Hematopoietic multipotent progenitor cell treated with erythropoietin and hydrocortisone succinate and interleukin-3 and kit ligand, for 6 days (in vitro differentiated cells): ENCODE measurements at regions not wholly inside any gene's neighbourhood (a gene's known extent, or its start where the extent isn't known, plus 50 kb on each side); places are given as distances from the start of the nearest gene placed in this dataset.

Experiments
- DNase-seq: peaks from one replicate; pipeline ENCODE4 v3.0.0-alpha.2; 2015

GRCh38 chr4:141783770-141784169, 147.4 kb downstream of the IL15 start:
- DNase-seq: no peak

- no peak for DNase-seq
These were observed 150.6 kb downstream of the IL15 start for GRCh38 chr4:141786946-141787345.

GRCh38 chr4:141788169-141788915, 152.0 kb downstream of the IL15 start:
- DNase-seq: no peak

GRCh38 chr4:141789716-141790115, 153.3 kb downstream of the IL15 start:
- DNase-seq: no peak

GRCh38 chr4:141792164-141792563, 155.8 kb downstream of the IL15 start:
- DNase-seq: no peak

- no peak for DNase-seq
These were observed 161.6 kb downstream of the IL15 start for GRCh38 chr4:141797966-141798365.

- no peak for DNase-seq
These were observed 165.2 kb downstream of the IL15 start for GRCh38 chr4:141801558-141801957.

- DNase-seq: no peak
These were observed 165.9 kb downstream of the IL15 start for GRCh38 chr4:141802333-141802732.

GRCh38 chr4:141804836-141805235, 168.5 kb downstream of the IL15 start:
- DNase-seq: no peak

- DNase-seq: no peak
These were observed 170.9 kb downstream of the IL15 start for GRCh38 chr4:141807103-141807891.

GRCh38 chr4:141810038-141810711, 173.8 kb downstream of the IL15 start:
- DNase-seq: no peak

- DNase-seq: no peak
These were observed 174.5 kb downstream of the IL15 start for GRCh38 chr4:141810712-141811375.

GRCh38 chr4:141812158-141812557, 175.8 kb downstream of the IL15 start:
- no peak for DNase-seq

- no peak for DNase-seq
These were observed 178.1 kb downstream of the IL15 start for GRCh38 chr4:141814499-141814898.

- no peak for DNase-seq
These were observed 179.3 kb downstream of the IL15 start for GRCh38 chr4:141815646-141816045.

GRCh38 chr4:141826260-141826659, 189.9 kb downstream of the IL15 start:
- no peak for DNase-seq

- DNase-seq: no peak
These were observed 196.8 kb downstream of the IL15 start for GRCh38 chr4:141833209-141833608.

GRCh38 chr4:141840299-141840986, 204.1 kb downstream of the IL15 start:
- no peak for DNase-seq

GRCh38 chr4:141843136-141843535, 206.8 kb downstream of the IL15 start:
- DNase-seq: no peak

- DNase-seq: no peak
These were observed 209.5 kb downstream of the IL15 start for GRCh38 chr4:141845901-141846300.

- DNase-seq: no peak
These were observed 213.0 kb downstream of the IL15 start for GRCh38 chr4:141849367-141849766.

GRCh38 chr4:141849778-141850177, 213.4 kb downstream of the IL15 start:
- DNase-seq: no peak
